H1 (cell line): ENCODE measurements at regions not wholly inside any gene's neighbourhood (a gene's known extent, or its start where the extent isn't known, plus 50 kb on each side); places are given as distances from the start of the nearest gene placed in this dataset.

Source experiments
- CTCF ChIA-PET: fragments of 300-600 bp; sonication (Branson Sonifier 250); formaldehyde crosslinking; loops from one replicate; lab custom pipeline; 2021; ENCODE audit not compliant: partially characterized antibody; lab: Charles Lee
- POLR2A ChIA-PET: fragments of 300-600 bp; sonication (Branson Sonifier 250); formaldehyde crosslinking; loops from one replicate; lab custom pipeline; 2021; ENCODE audit warnings: inconsistent platforms; ENCODE audit not compliant: partially characterized antibody; lab: Charles Lee
- DNase-seq, 2 experiments: peaks; one replicate each; pipeline versions ENCODE4 v3.0.0 to v3.0.0-alpha.2; 2010 to 2022; ENCODE audit warnings: low spot score in 2 of 2, low read depth in 1 of 2, mixed read lengths in 1 of 2
- FAIRE-seq: peaks from 2 replicates; lab custom pipeline; 2011; peaks lifted over from hg19 to GRCh38; lab: Jason Lieb, UNC
- H2AFZ ChIP-seq: 2 replicates; pipeline ENCODE4 v1.8.1; 2012; ENCODE audit warnings: low read length, inconsistent platforms
- H2AK5ac ChIP-seq: 2 replicates; pipeline ENCODE4 v1.6.1; 2013; ENCODE audit warnings: low read depth, low read length
- H2BK120ac ChIP-seq: replicated peaks from 2 replicates; pipeline ENCODE3; 2013; ENCODE audit warnings: low read depth, low read length, inconsistent platforms
- H2BK12ac ChIP-seq: 2 replicates; pipeline ENCODE4 v1.6.1; 2013; ENCODE audit warnings: low read depth, low read length
- H2BK15ac ChIP-seq: 2 replicates; pipeline ENCODE4 v1.6.1; 2013; ENCODE audit warnings: low read length
- H2BK20ac ChIP-seq: 2 replicates; pipeline ENCODE4 v1.6.1; 2013; ENCODE audit warnings: low read length
- H2BK5ac ChIP-seq: 2 replicates; pipeline ENCODE4 v1.6.1; 2013; ENCODE audit warnings: low read depth, low read length
- H3K14ac ChIP-seq: 2 replicates; pipeline ENCODE4 v1.6.1; 2013; ENCODE audit warnings: inconsistent platforms; ENCODE audit not compliant: insufficient read length
- H3K18ac ChIP-seq: 2 replicates; pipeline ENCODE4 v1.6.1; 2013; ENCODE audit warnings: low read length; ENCODE audit errors: extremely low read depth
- H3K23ac ChIP-seq: 2 replicates; pipeline ENCODE4 v1.6.1; 2013; ENCODE audit warnings: inconsistent platforms; ENCODE audit not compliant: insufficient read length
- H3K23me2 ChIP-seq: 2 replicates; pipeline ENCODE4 v1.6.1; 2013; ENCODE audit warnings: low read depth, low read length
- H3K27ac ChIP-seq: 2 replicates; pipeline ENCODE4 v1.6.1; 2011; ENCODE audit warnings: low read depth, low read length, inconsistent platforms
- H3K27me3 ChIP-seq, 4 experiments: replicated peaks in 1 of 4; 1 replicate in 1 of 4; 2 replicates in 3 of 4; pipeline versions ENCODE4 v1.6.1 to v1.8.1; 2011 to 2013; ENCODE audit warnings: low read length in 3 of 4, mild to moderate bottlenecking in 3 of 4, inconsistent platforms in 2 of 4, mixed read lengths in 2 of 4, moderate library complexity in 1 of 4; ENCODE audit not compliant: control insufficient read depth in 3 of 4, insufficient read depth in 3 of 4; ENCODE audit errors: extremely low read depth in 1 of 4
- H3K36me3 ChIP-seq, 4 experiments: 2 replicates each; pipeline versions ENCODE4 v1.6.1 to v1.8.1; 2011 to 2013; ENCODE audit warnings: mild to moderate bottlenecking in 4 of 4, low read length in 3 of 4, moderate library complexity in 2 of 4, control low read depth in 1 of 4, inconsistent platforms in 1 of 4; ENCODE audit not compliant: insufficient read depth in 4 of 4, control insufficient read depth in 2 of 4
- H3K4ac ChIP-seq: replicated peaks from 2 replicates; pipeline ENCODE3; 2013; ENCODE audit warnings: low read length, low read depth, mixed read lengths, inconsistent platforms; ENCODE audit not compliant: insufficient read length
- H3K4me1 ChIP-seq, 4 experiments: replicated peaks in 1 of 4; 1 replicate in 1 of 4; 2 replicates in 3 of 4; pipeline versions ENCODE4 v1.6.1 to v1.8.1; 2011 to 2013; ENCODE audit warnings: low read length in 3 of 4, inconsistent platforms in 2 of 4, mixed read lengths in 1 of 4; ENCODE audit not compliant: insufficient read depth in 4 of 4, control insufficient read depth in 3 of 4
- H3K4me2 ChIP-seq, 2 experiments: 2 replicates each; pipeline versions ENCODE4 v1.6.1 to v1.8.1; 2011 to 2013; ENCODE audit warnings: low read depth in 2 of 2, low read length in 2 of 2, control low read depth in 1 of 2, inconsistent platforms in 1 of 2, mild to moderate bottlenecking in 1 of 2; ENCODE audit not compliant: insufficient read depth in 1 of 2
- H3K4me3 ChIP-seq, 4 experiments: fragments of 200-600, 300-600 bp in 1 of 4; sonication (generic), shearing (Covaris generic), sonication (Bioruptor Twin) in 1 of 4; 2 replicates each; pipeline versions ENCODE4 v1.5.1 to v1.8.1; 2011 to 2016; ENCODE audit warnings: low read length in 4 of 4, low read depth in 3 of 4, control low read depth in 2 of 4, inconsistent platforms in 2 of 4, mild to moderate bottlenecking in 2 of 4, mixed read lengths in 1 of 4, moderate library complexity in 1 of 4; ENCODE audit not compliant: insufficient read depth in 2 of 4; ENCODE audit errors: extremely low read depth in 1 of 4
- H3K56ac ChIP-seq: replicated peaks from 2 replicates; pipeline ENCODE3; 2013; ENCODE audit warnings: low read depth, mild to moderate bottlenecking, mixed read lengths, low read length, inconsistent platforms; ENCODE audit not compliant: insufficient read length
- H3K79me1 ChIP-seq: 2 replicates; pipeline ENCODE4 v1.6.1; 2013; ENCODE audit warnings: low read depth, low read length, control low read depth
- H3K79me2 ChIP-seq, 2 experiments: 2 replicates each; pipeline versions ENCODE4 v1.6.1 to v1.8.1; 2012 to 2013; ENCODE audit warnings: low read length in 2 of 2, mild to moderate bottlenecking in 2 of 2, inconsistent platforms in 1 of 2; ENCODE audit not compliant: insufficient read depth in 2 of 2, control insufficient read depth in 1 of 2
- H3K9ac ChIP-seq, 4 experiments: replicated peaks in 1 of 4; 1 replicate in 1 of 4; 2 replicates in 3 of 4; pipeline versions ENCODE4 v1.6.1 to v1.8.1; 2011 to 2013; ENCODE audit warnings: low read depth in 3 of 4, low read length in 3 of 4, control low read depth in 2 of 4, mild to moderate bottlenecking in 2 of 4, moderate library complexity in 2 of 4, inconsistent platforms in 1 of 4; ENCODE audit errors: extremely low read depth in 1 of 4
- H3K9me3 ChIP-seq, 2 experiments: 2 replicates each; pipeline versions ENCODE4 v1.6.1 to v1.8.1; 2012 to 2013; ENCODE audit warnings: mild to moderate bottlenecking in 2 of 2, moderate library complexity in 2 of 2, control low read depth in 1 of 2, inconsistent platforms in 1 of 2, low read depth in 1 of 2, low read length in 1 of 2, mixed read lengths in 1 of 2; ENCODE audit not compliant: insufficient read depth in 2 of 2
- H4K20me1 ChIP-seq, 2 experiments: replicated peaks in 1 of 2; 2 replicates each; pipeline versions ENCODE3 to v1.8.1; 2011 to 2013; ENCODE audit warnings: inconsistent platforms in 2 of 2, low read length in 2 of 2, mild to moderate bottlenecking in 1 of 2; ENCODE audit not compliant: insufficient read depth in 2 of 2, control insufficient read depth in 1 of 2
- H4K5ac ChIP-seq: 2 replicates; pipeline ENCODE4 v1.6.1; 2013; ENCODE audit warnings: low read length, low read depth, mixed read lengths, inconsistent platforms; ENCODE audit not compliant: insufficient read length
- H4K8ac ChIP-seq: 2 replicates; pipeline ENCODE4 v1.8.0; 2013; ENCODE audit warnings: mild to moderate bottlenecking, moderate library complexity, low read length, inconsistent platforms; ENCODE audit not compliant: insufficient read depth; ENCODE audit errors: extremely low read depth
- H4K91ac ChIP-seq: replicated peaks from 2 replicates; pipeline ENCODE3; 2013; ENCODE audit warnings: low read length, mixed read lengths, inconsistent platforms; ENCODE audit not compliant: insufficient read length
- HDAC2 ChIP-seq, 2 experiments: fragments of 300-600 bp in 1 of 2; sonication (generic) in 1 of 2; IDR thresholded peaks; 2 replicates each; pipeline ENCODE4 v1.6.1; 2011 to 2012; ENCODE audit warnings: low read depth in 2 of 2, low read length in 2 of 2, mild to moderate bottlenecking in 2 of 2, moderate library complexity in 2 of 2, borderline replicate concordance in 1 of 2, inconsistent platforms in 1 of 2
- WGBS, 2 experiments: shearing (Covaris generic) in 1 of 2; methylation state at CpG; one replicate each; pipeline versions ENCODE4 v1.1.6 to v1.1.7; 2013 to 2015; ENCODE audit warnings: low lambda C conversion rate in 2 of 2, mixed read lengths in 2 of 2, inconsistent platforms in 1 of 2, low coverage in 1 of 2, missing lambda C conversion rate in 1 of 2; ENCODE audit not compliant: insufficient replicate concordance in 2 of 2, insufficient coverage in 1 of 2, insufficient read length in 1 of 2; ENCODE audit errors: extremely low coverage in 1 of 2, missing lambda C conversion rate in 1 of 2; 5-methylcytosine and 5-hydroxymethylcytosine counted together

- H3K4me1 ChIP-seq = no peaks in the 10 kb centered on the region
- H3K27me3 ChIP-seq = no peaks in the 10 kb centered on the region
- no peak overlapping the region for H2AFZ ChIP-seq
- H3K79me2 ChIP-seq = no peaks in the 10 kb centered on the region
- FAIRE-seq (no peak), DNase-seq (no peak)
- H3K9me3 ChIP-seq = no peaks in the 10 kb centered on the region
- H3K23ac ChIP-seq = no peak overlapping the region
- no peak overlapping the region for H2BK12ac ChIP-seq
- H4K8ac ChIP-seq = no peak overlapping the region
- no peak for TF ChIP-seq HDAC2 (IDR thresholded peaks at IDR 0.05; ENCODE audit: borderline replicate concordance in 1 of 2, low read depth in 2 of 2, low read length in 2 of 2)
- H4K5ac ChIP-seq = no peak overlapping the region
- WGBS, 2 experiments = 90% methylated on average over 1 of the region's 1 CpG; no CpG with 5 or more reads in 1 of the 2 experiments
- no peak overlapping the region for H3K9ac ChIP-seq
- H3K56ac ChIP-seq = no peak overlapping the region
- no peak overlapping the region for H2BK120ac ChIP-seq
- CTCF ChIA-PET = no interaction called here
- H2AK5ac ChIP-seq = no peak overlapping the region
- H3K23me2 ChIP-seq = no peaks in the 10 kb centered on the region
- POLR2A ChIA-PET = no interaction called here
- no peak overlapping the region for H3K18ac ChIP-seq
- no peak overlapping the region for H2BK15ac ChIP-seq
- no peak overlapping the region for H3K4me2 ChIP-seq
- H3K14ac ChIP-seq = no peak overlapping the region
- H3K4ac ChIP-seq = no peak overlapping the region
- H3K36me3 ChIP-seq = no peaks in the 10 kb centered on the region
- no peak overlapping the region for H2BK5ac ChIP-seq
- no peaks in the 10 kb centered on the region for H3K79me1 ChIP-seq
- H2BK20ac ChIP-seq = no peak overlapping the region
- no peaks in the 10 kb centered on the region for H4K20me1 ChIP-seq
- no peak overlapping the region for H3K4me3 ChIP-seq
- H4K91ac ChIP-seq = no peak overlapping the region
- no peak overlapping the region for H3K27ac ChIP-seq
Measured at GRCh38 chrX:38941675-38942074, 140.4 kb downstream of the MID1IP1 start.
